Stimulated activated naive B cell treated with anti-CD40 and anti-IgM and Interleukin-4, amounts not matched to agents 10 μg/mL and 1 μg/mL and 100 μg/mL, for 72 hours (primary cell): ENCODE measurements at regions not wholly inside any gene's neighbourhood (a gene's known extent, or its start where the extent isn't known, plus 50 kb on each side); places are given as distances from the start of the nearest gene placed in this dataset.
"Not testable (repeated sequence)": the region's sequence is repeated elsewhere in the genome, so short reads cannot be mapped to it uniquely, and the experiment has no call there.

Experiments
- ATAC-seq, 2 donors: fragments of 150-1000 bp; cut with Tn5 transposase; replicated peaks; 2 replicates each; pipeline ENCODE4 v1.10.0; 2021; ENCODE audit warnings: moderate library complexity in 1 of 2
- DNase-seq: peaks from one replicate; pipeline ENCODE4 v3.0.0; 2021
- H3K27ac Mint-ChIP-seq: one replicate; pipeline ENCODE4 v1.8.0; 2022; ENCODE audit warnings: mild to moderate bottlenecking, mixed read lengths
- H3K27me3 Mint-ChIP-seq, 2 donors: one replicate each; pipeline ENCODE4 v1.8.0; 2022; ENCODE audit warnings: mixed read lengths in 2 of 2
- H3K36me3 Mint-ChIP-seq, 2 donors: one replicate each; pipeline ENCODE4 v1.8.0; 2022; ENCODE audit warnings: mixed read lengths in 2 of 2, mild to moderate bottlenecking in 1 of 2
- H3K4me1 Mint-ChIP-seq, 2 donors: one replicate each; pipeline ENCODE4 v1.8.0; 2022; ENCODE audit warnings: mixed read lengths in 2 of 2, mild to moderate bottlenecking in 1 of 2
- H3K4me3 Mint-ChIP-seq, 2 donors: one replicate each; pipeline ENCODE4 v1.8.0; 2022; ENCODE audit warnings: mild to moderate bottlenecking in 2 of 2, mixed read lengths in 2 of 2, moderate library complexity in 1 of 2
- H3K9me3 Mint-ChIP-seq, 2 donors: one replicate each; pipeline ENCODE4 v1.8.0; 2022; ENCODE audit warnings: mixed read lengths in 2 of 2, mild to moderate bottlenecking in 1 of 2

DNA sequence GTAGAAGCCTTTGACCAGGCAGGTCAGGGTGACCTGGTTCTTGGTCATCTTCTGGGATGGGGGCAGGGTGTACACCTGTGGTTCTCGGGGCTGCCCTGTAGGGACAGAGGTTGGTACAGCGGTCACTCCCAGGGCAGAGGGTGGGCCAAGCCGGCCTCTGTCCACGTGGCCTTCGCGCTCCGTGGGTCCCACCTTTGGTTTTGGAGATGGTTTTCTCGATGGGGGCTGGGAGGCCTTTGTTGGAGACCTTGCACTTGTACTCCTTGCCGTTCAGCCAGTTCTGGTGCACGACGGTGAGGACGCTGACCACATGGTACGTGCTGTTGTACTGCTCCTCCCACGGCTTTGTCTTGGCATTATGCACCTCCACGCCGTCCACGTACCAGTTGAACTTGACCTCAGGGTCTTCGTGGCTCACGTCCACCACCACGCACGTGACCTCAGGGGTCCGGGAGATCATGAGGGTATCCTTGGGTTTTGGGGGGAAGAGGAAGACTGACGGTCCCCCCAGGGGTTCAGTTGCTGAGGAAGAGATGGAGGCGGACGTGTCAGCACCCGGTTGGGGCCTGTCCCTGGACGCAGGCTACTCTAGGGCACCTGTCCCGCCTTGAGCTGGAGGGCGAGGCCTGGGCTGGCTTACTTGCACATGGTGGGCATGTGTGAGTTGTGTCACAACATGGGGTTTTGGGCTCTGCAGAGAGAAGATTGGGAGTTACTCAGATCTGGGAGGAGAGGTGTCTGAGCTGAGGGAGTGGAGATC is 142.3 kb downstream of the TMEM121 start:
- ATAC-seq, H3K27me3 Mint-ChIP-seq, H3K36me3 Mint-ChIP-seq, H3K4me3 Mint-ChIP-seq, DNase-seq, H3K9me3 Mint-ChIP-seq: not testable (repeated sequence)
- Mint-ChIP-seq H3K4me1 (peaks cover 18 to 21% of the 10 kb centered on the region in 2 donors), H3K27ac (peak overlapping the region; percentile 74)

DNA sequence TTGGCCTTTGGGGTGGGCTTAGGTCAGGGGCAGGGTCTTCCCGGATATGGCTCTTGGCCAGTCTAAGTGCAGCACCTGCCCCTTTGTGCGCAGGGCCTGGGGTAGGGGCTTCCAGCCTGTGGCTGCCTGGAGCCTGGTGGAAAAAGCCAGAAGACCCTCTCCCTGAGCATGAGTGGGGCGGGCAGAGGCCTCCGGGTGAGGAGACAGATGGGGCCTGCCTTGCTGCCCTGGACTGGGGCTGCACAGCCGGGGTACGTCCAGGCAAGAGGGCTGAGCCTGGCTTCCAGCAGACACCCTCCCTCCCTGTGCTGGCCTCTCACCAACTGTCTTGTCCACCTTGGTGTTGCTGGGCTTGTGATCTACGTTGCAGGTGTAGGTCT is 142.8 kb downstream of the TMEM121 start:
- H3K4me3 Mint-ChIP-seq, ATAC-seq, H3K36me3 Mint-ChIP-seq: not testable (repeated sequence)

DNA sequence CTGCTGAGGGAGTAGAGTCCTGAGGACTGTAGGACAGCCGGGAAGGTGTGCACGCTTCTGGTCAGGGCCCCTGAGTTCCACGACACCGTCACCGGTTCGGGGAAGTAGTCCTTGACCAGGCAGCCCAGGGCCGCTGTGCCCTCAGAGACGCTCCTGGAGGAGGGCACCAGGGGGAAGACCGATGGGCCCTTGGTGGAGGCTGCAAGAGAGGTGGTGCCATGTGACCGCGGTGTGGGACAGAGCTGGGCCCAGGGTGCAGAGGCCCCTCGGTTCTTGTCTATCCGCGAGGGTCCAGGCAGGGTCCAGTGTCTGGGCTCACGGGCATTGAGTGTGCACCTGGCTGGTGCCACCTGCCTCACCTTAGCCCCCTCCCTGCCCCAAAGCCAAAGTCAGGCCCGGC is 143.3 kb downstream of the TMEM121 start:
- DNase-seq, ATAC-seq, H3K27ac Mint-ChIP-seq, H3K9me3 Mint-ChIP-seq, H3K36me3 Mint-ChIP-seq, H3K4me3 Mint-ChIP-seq, H3K27me3 Mint-ChIP-seq: not testable (repeated sequence)
- H3K4me1 Mint-ChIP-seq: peaks cover 16 to 21% of the 10 kb centered on the region in 2 donors

More for the DNA sequence above, 142.8 kb downstream of the TMEM121 start:
- H3K27me3 Mint-ChIP-seq, DNase-seq, H3K9me3 Mint-ChIP-seq, H3K27ac Mint-ChIP-seq: not testable (repeated sequence)
- peaks cover 17 to 21% of the 10 kb centered on the region in 2 donors for H3K4me1 Mint-ChIP-seq

DNA sequence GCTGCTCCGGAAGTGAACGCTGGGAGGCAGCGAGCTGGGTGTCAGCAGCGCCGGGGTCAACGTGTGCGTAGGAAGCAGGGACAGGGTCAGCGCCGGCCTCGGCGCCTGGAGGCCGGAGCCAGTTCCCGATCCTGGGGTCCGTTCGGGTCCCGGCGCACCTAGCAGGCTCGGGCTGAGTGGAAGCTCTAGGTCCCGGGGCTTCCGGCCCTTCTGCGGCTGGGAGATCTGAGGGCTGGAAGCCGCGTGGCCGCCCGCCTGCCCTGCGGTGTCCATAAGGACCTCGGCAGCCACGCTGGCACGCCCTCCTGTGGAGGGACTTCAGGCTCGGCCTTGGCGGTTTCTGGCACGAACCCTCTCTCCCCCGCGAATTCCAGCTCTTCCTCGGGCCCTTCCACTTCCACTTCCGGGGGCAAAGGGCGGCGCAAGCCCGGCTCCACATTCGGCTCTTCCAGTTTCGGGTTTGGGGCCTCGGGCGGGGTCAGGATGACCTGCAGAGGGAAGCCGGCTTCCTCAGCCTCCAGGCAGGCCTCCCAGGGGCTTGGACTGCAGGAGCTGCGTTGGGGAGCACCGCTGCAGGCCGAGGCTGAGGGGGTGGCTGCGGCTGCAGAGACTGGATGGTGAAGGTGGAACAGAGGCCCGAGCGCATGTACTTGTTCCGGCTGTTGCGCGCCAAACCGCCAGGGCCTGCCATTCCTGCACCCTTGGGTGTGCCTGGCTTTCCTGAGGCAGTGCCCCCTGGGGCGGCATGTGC is 146.2 kb downstream of the TMEM121 start:
- not testable (repeated sequence) for H3K9me3 Mint-ChIP-seq, H3K4me3 Mint-ChIP-seq, DNase-seq, H3K36me3 Mint-ChIP-seq, ATAC-seq, H3K27ac Mint-ChIP-seq, H3K27me3 Mint-ChIP-seq
- peaks cover 15 to 17% of the 10 kb centered on the region in 2 donors for H3K4me1 Mint-ChIP-seq

DNA sequence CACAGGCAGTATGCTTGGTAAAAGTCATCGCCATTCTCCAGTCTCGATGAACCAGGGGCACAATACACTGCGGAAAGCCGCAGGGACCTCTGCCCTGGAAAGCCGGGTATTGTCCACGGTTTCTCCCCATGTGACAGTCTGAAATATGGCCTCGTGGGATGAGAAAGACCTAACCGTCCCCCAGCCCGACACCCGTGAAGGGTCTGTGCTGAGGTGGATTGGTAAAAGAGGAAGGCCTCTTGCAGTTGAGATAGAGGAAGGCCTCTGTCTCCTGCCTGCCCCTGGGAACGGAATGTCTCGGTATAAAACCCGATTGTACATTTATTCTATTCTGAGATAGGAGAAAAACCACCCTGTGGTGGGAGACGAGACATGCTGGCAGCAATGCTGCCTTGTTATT is 149.1 kb downstream of the TMEM121 start:
- H3K4me1 Mint-ChIP-seq: peaks cover 6 to 13% of the 10 kb centered on the region in 2 donors
- not testable (repeated sequence) for H3K36me3 Mint-ChIP-seq, H3K27me3 Mint-ChIP-seq, H3K4me3 Mint-ChIP-seq, ATAC-seq, H3K9me3 Mint-ChIP-seq, H3K27ac Mint-ChIP-seq, DNase-seq

GRCh38 chr14:105675905-105676670 is 149.7 kb downstream of the TMEM121 start:
- not testable (repeated sequence) for DNase-seq, H3K4me3 Mint-ChIP-seq, H3K9me3 Mint-ChIP-seq, H3K27me3 Mint-ChIP-seq, H3K27ac Mint-ChIP-seq, ATAC-seq, H3K36me3 Mint-ChIP-seq
- peaks cover 6 to 13% of the 10 kb centered on the region in 2 donors for H3K4me1 Mint-ChIP-seq

DNA sequence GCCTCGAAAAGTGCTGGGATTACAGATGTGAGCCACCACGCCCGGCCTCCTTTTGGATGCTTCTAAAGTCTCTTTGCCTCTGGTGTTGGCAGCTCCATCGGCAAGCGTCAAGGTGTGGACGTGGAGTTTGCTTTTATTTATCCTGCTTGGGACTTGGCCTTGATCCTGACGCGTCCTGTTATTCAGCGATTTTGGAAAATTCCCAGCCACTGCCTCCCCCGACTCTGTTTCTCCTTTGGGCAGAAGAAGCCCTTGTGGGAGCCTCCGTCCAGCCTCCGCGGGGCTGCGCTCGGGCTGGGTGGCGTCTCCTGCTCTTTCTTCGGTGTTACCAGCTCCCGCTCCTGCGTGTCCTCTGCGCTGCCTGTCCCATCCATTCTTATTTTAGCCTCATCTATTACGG is 151.7 kb downstream of the TMEM121 start:
- Mint-ChIP-seq H3K4me1 (peaks cover 11 to 23% of the 10 kb centered on the region in 2 donors), H3K4me3 (peak overlapping the region in 1 of 2 donors; percentile 52)
- not testable (repeated sequence) for DNase-seq, H3K36me3 Mint-ChIP-seq, ATAC-seq, H3K27me3 Mint-ChIP-seq, H3K27ac Mint-ChIP-seq, H3K9me3 Mint-ChIP-seq

GRCh38 chr14:105678996-105679958 is 152.9 kb downstream of the TMEM121 start:
- not testable (repeated sequence) for H3K36me3 Mint-ChIP-seq, ATAC-seq, DNase-seq, H3K27me3 Mint-ChIP-seq, H3K27ac Mint-ChIP-seq, H3K9me3 Mint-ChIP-seq
- Mint-ChIP-seq H3K4me3 (peak overlapping the region; percentile 61), H3K4me1 (peaks cover 18 to 30% of the 10 kb centered on the region in 2 donors)

DNA sequence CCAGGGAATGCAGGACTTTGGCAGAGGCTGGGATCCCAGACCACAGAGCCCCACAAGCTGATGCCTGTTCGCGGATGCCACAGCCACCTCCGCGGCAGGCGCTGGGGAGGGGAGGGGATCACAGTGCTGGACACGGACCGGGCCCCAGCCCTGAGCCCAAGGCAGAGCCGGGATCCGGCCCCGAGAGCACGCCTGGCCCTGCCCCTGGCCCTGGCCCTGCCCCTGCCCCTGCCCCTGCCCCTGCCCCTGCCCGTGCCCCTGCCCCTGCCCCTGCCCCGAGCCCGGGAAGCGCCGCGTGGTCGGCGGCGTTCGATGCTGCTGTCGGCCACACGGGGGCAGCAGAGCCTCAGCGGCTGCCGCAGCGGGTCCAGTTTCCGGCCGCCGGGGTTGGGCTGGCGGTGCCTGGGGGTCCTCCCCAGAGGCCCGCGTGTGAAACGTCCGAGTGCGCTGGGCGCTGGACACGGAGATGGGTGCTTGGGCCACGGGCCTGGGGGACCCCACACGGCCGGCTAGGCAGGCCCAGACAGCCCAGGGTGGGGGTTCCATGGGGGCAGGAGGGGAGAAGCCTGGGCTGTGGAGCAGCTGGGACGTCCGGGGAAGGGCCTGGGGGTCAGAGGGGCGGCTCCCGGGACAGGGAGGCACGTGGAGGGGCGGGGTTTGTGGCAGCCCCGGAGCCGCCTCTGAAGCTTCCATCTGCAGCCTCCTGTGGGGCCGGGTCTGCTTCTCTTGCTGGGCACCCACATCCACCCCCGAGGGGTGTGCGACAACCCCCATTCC is 153.8 kb downstream of the TMEM121 start:
- H3K27ac Mint-ChIP-seq, H3K27me3 Mint-ChIP-seq: not testable (repeated sequence)
- peaks cover 8 to 11% of the 10 kb centered on the region in 2 donors for H3K9me3 Mint-ChIP-seq
- peaks cover 8 to 14% of the 10 kb centered on the region in 2 donors for H3K36me3 Mint-ChIP-seq
- H3K4me1 Mint-ChIP-seq: peaks cover 23 to 38% of the 10 kb centered on the region in 2 donors
- H3K4me3 Mint-ChIP-seq: peak overlapping the region; percentile 46 to 61
- ATAC-seq: peak; percentile 74
- peak; percentile 46 for DNase-seq

- ATAC-seq (peak; percentile 64 to 69), DNase-seq (peak; percentile 70)
- Mint-ChIP-seq H3K4me3 (peak overlapping the region; percentile 66 to 70), H3K36me3 (peaks cover 8 to 15% of the 10 kb centered on the region in 2 donors), H3K27ac (peak overlapping the region; percentile 79), H3K4me1 (peaks cover 24 to 40% of the 10 kb centered on the region in 2 donors), H3K9me3 (peaks cover 8 to 12% of the 10 kb centered on the region in 2 donors)
- not testable (repeated sequence) for H3K27me3 Mint-ChIP-seq
Measured at GRCh38 chr14:105680736-105681098, 154.3 kb downstream of the TMEM121 start.

DNA sequence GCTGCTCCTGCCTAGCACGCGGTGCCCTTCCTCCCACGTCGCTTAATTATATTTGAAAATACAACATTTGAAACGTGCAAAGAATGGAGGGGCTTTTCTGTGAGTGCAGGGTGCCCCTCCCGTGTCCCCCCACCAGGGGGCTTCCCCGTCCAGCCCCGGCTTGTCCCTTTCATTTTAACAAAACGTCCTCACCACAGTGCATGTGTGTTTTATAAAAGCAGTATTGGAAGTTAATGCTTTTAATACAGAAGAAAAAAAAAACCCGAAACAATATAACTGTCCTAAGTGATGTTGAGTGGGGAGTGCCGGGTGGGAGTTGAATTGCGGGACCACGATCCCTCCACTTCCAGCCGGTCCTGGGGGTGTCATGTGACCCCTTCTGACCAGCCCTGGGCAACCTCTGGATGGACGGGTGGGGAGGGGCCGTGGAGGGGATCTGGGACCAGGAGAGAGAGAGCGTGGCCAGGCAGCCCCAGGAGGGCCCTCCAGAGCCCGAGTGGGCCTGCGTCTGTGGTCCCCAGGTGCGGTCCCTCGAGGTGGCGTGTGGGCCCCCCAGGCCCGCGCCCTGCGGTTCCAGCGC is 155.3 kb downstream of the TMEM121 start:
- ATAC-seq: peak; percentile 3 to 17
- DNase-seq: peak; percentile 55
- peaks cover 24 to 41% of the 10 kb centered on the region in 2 donors for H3K4me1 Mint-ChIP-seq
- H3K27me3 Mint-ChIP-seq: not testable (repeated sequence)
- peak overlapping the region; percentile 80 for H3K4me3 Mint-ChIP-seq
- peaks cover 8 to 12% of the 10 kb centered on the region in 2 donors for H3K9me3 Mint-ChIP-seq
- peak overlapping the region; percentile 95 for H3K27ac Mint-ChIP-seq
- peaks cover 8 to 15% of the 10 kb centered on the region in 2 donors for H3K36me3 Mint-ChIP-seq

DNA sequence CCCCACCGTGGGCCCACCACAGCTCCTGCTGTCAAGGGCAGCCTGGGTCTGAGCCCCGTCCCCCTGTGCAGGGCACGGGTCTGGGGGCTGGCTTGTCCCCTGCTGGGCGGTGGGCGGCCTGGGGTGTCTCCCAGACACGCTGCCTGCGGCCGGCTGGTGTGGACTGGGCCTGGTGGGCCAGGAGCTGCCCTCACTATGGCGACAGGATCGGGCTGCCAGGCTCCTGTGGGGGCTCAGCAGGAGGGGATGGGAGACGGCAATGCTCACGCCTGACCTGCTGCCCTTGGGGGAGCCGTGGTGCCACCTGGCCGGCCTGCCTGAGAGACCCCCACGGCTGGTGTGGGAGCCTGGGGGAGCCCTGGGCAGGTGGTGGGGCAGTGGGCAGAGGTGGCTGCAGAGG is 156.1 kb downstream of the TMEM121 start:
- Mint-ChIP-seq H3K4me1 (peaks cover 27 to 44% of the 10 kb centered on the region in 2 donors), H3K36me3 (peaks cover 10 to 18% of the 10 kb centered on the region in 2 donors), H3K4me3 (peak overlapping the region in 1 of 2 donors; percentile 86), H3K9me3 (peaks cover 8 to 12% of the 10 kb centered on the region in 2 donors)
- not testable (repeated sequence) for H3K27ac Mint-ChIP-seq, H3K27me3 Mint-ChIP-seq, DNase-seq, ATAC-seq
